Stimulated activated CD8-positive, alpha-beta memory T cell treated with anti-CD3 and anti-CD28 coated beads, Interleukin-4, amount 100 ng/mL, for 1 hour (primary cell): ENCODE measurements at regions not wholly inside any gene's neighbourhood (a gene's known extent, or its start where the extent isn't known, plus 50 kb on each side); places are given as distances from the start of the nearest gene placed in this dataset.
"Not testable (repeated sequence)": the region's sequence is repeated elsewhere in the genome, so short reads cannot be mapped to it uniquely, and the experiment has no call there.

Source experiments
- DNase-seq, 2 donors: peaks; one replicate each; pipeline ENCODE4 v3.0.0-alpha.2; 2020; ENCODE audit warnings: low read depth in 2 of 2, low spot score in 1 of 2

- DNase-seq, result no peak
These were observed 70.3 kb upstream of the SMAD3 start for GRCh38 chr15:66994927-66995656.

GRCh38 chr15:66996094-66996493 is 69.3 kb upstream of the SMAD3 start:
- no peak for DNase-seq

GRCh38 chr15:66997212-66997611 is 68.2 kb upstream of the SMAD3 start:
- no peak for DNase-seq

DNA sequence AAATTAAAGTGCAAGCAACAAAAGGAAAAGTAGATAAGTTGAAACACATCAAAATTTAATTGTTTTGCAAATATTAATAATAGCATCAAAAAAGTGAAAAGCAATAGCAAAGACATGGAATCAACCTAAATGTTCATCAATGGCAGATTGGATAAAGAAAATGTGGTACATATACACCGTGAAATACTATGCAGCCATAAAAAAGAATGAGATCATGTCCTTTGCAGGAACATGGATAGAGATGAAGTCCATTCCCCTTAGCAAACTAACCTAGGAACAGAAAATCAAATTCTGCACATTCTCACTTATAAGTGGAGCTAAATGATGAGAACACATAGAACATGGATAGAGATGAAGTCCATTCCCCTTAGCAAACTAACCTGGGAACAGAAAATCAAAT is 67.2 kb upstream of the SMAD3 start:
- not testable (repeated sequence) for DNase-seq

DNA sequence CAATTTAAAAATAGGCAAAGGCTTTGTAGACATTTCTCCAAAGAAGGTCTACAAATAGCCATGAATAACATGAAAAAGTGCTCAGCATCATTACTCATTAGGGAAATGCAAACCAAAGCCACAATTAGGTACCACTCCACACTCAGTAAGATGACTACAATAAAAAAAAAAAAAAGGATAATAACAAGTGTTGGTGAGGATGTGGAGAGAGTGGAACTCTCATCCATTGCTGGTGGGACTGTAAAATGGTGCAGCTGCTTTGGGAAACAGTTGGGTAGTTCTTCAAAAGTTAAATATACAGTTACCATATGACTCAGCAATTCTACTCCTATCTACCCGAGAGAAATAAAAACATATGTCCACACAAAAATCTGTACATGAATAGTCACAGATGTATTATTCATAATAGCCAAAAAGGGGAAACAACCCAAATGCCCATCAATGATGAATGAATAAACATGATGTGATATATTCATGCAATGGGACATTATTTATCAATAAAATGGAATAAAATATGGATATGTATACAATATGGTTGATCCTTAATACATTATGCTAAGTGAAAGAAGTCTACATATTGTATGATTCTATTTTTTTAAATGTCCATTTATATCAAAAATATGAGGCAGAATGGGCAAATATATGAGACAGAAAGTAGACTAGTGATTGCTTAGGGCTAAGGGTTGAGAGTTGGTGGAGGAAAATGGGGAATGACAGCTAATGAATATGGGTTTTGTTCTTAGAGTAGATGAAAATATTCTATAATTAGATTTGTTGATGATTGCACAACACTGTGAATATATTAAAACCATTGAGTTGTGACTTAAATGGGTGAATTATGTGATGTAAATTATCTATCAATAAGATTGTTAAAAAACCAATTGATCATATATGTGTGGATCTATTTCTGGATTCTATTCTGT is 66.1 kb upstream of the SMAD3 start:
- no peak for DNase-seq

DNA sequence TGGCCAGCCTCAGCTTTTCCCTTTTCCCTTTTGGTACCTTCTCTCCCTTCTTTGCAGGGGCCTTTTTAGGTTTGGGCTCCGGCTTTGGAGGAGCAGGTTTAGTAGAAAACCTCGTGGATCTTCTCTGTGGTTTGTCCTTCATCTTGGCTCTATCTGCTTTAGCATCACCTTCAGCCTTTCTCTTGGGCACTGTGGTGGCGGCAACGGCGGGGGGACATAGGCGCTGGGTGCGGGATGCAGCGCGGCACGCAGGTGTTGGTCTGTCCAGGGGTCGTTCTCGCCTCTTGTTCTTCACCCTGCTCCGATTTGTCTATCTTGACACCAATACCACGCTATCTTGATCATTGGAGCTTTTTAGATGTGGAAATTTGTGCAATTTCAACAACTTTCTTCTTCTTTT is 64.5 kb upstream of the SMAD3 start:
- no peak for DNase-seq

DNA sequence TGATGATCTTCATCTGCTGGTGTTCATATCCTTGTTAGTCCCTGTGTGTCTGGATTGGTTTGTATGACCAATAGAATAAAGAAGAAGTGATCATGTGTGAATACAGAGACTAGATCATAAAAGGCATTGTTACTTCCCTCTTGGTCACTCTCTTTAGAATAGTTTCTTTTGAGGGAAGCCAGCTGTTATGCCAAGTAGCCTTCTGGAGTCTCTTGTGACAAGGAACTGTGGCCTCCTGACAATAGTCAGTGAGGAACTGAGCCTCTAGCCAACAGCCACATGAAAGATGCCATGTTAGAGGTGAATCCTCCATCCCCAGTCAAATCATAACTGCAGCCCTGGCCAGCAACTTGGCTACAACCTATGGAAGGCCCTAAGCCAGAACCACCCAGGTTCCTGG is 63.0 kb upstream of the SMAD3 start:
- no peak for DNase-seq

- DNase-seq, result no peak
These were observed 61.8 kb upstream of the SMAD3 start for GRCh38 chr15:67003586-67003985.

DNA sequence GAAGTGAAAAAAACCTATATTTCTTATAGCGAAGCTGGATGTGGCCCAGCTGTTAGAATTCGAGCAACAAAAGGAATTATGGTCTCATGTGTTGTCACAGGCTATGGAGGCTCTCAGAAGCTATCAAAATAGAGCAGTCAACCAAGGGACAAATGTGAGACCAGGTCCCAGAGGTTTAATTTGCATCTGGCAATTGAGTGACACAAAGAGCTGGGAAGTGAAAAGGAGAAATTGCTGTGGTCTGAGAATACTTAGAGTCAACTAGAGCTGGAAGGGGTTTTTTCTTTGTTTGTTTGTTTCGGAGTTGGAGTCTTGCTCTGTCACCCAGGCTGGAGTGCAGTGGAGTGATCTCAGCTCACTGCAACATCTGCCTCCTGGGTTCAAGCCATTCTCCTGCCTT is 61.3 kb upstream of the SMAD3 start:
- no peak for DNase-seq

- DNase-seq, result no peak
These were observed 60.0 kb upstream of the SMAD3 start for GRCh38 chr15:67005294-67005996.

- no peak for DNase-seq
These were observed 59.0 kb upstream of the SMAD3 start for GRCh38 chr15:67006083-67007065.

DNA sequence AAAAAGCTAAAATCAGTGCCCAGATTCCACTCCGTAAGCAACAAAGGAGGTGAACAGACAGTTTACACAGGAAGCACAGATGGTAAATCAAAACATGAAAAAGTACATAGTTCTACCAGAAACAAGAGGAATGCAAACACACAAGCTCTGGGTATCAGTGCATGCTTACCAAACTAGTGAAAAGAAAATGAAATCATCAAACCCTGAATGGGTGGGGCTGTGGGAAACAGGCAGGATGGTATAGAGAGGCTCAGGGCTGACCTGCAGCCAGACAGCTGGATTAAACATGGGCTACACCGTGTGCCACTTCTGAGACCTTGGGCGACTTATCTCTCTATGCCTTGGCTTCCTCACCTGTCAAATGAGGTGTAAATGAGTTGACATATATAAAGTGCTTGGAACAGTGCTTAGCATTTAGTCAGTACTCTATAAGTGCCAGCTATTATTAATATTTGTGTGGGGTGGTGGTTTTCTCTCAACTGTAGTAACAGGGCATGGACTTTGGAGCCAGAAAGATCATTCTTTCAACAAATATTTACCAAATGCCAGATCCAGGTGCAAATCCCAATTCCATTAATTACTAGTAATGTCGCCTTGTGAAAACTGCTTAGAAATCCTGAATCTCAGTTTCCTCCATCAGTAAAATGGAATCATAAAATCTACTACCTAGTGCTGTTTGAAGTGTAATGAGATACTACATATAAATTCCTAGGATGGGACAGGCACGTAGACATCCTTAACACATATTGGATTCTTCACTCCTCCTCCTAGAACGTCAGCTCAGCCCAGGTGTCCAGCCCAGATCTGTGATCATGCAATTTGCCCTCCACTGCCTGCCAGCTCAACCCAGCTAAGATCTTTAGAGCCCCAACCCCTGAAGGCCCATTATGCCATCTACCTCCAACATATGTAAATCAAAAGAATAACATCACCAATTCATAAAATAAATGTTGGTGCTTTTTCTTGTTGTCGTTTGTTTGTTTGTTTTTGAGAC is 55.5 kb upstream of the SMAD3 start:
- DNase-seq, result no peak

DNA sequence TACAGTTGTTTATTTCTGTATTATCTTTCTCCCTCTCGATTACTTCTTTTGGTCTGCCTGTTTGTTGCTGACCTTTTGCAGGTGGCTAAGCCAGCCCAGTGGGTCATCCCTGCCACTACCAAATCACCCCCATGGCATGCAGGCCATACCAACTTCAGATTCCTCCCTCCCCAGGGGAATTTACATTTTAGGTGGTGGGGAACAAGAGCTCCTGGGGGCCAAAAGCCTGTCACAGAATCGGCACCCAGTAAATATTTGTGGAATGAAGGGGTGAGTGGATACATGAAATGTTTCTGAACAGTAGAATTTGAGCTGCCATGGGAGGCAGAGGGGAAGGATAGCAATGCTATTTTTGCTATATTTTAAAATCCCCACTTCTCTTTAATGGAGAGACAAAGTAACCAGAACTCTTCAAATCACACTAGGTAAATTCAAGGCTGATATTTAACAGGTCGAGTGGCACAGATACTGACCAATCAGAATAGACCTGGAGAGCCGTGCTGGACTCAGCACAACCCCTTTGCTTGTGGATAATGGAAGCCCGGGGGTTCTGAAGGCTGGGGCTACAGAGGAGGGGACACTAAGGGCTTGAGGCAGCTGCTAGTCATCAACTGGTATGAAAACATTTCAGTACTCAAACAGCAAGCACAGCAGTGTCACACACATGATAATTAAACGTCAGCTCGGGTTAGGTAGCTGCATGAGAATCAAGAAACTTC is 54.3 kb upstream of the SMAD3 start:
- no peak for DNase-seq

DNA sequence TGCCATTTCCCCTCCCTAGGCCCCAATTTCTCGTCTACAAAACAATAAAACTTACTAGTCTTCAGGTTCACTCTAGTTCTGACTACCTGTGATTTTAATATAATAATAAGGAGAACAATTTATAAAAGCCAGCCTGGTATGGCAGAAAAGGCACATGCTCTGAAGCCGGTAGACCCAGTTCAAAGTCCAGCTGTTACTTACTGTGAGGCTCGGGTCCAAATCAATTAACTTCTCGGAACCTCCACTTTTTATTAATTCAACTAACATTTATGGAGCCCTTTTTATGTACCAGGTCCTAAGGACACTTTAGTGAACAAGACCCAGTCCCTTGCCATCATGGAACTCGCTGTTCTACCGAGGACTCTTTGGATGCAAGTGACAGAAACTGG is 53.8 kb upstream of the SMAD3 start:
- no peak for DNase-seq

GRCh38 chr15:67013696-67014095 is 51.7 kb upstream of the SMAD3 start:
- DNase-seq, result no peak
